HG02884 (cell line): ENCODE measurements at regions not wholly inside any gene's neighbourhood (a gene's known extent, or its start where the extent isn't known, plus 50 kb on each side); places are given as distances from the start of the nearest gene placed in this dataset.
"Not testable (repeated sequence)": the region's sequence is repeated elsewhere in the genome, so short reads cannot be mapped to it uniquely, and the experiment has no call there.

Experiments
- ATAC-seq: cut with Tn5 transposase; IDR thresholded peaks from one replicate; pipeline ENCODE4 v1.9.1; 2021; ENCODE audit warnings: mild to moderate bottlenecking, moderate library complexity; ENCODE audit not compliant: unreplicated experiment

DNA sequence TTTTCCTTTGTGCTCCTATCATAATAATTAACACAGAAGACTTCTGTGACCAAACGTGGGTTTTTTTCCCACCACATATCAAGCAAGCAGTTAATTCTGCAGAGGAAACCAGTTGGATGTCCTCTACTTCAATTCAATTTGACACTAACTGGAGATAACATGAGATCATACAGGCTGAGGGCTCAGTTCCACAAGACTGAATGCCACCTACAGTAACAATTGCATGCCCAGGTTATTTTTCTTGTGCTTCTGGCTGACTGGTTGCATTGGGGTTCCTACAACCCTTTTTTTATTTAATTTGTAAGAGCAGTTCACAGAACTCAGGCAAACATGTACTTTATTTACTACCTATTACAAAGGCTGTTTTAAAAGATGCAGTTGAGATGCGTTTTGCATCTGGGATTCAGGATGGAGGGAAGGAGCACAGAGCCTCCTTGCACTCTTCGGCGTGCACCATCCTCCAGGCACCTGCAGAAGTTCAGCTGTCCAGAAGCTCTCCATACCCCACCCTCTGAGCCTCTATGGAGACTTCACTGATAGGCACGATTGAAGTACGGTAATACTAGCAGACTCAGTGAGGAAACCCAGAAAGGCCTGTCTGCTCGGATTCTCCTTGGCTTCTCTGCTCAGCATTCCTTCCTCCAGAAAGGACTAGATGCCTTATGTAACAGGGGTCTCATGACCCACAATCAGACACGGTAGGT lies 425.2 kb upstream of the CDH9 start:
- no peak for ATAC-seq

DNA sequence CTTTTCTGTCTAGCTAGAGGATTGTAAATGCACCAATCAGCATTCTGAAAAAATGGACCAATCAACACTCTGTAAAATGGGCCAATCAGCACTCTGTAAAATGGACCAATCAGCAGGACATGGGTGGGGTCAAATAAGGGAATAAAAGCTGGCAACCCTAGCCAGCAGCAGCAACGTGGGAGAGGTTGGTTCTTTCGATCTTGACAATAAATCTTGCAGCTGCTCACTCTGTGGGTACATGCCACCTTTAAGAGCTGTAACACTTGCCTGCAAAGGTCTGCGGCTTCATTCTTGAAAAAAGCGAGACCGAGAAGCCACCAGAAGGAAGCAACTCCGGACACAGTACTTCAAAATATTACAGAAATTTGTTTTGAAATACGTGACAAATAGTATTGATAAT lies 424.6 kb upstream of the CDH9 start:
- ATAC-seq, result no peak

DNA sequence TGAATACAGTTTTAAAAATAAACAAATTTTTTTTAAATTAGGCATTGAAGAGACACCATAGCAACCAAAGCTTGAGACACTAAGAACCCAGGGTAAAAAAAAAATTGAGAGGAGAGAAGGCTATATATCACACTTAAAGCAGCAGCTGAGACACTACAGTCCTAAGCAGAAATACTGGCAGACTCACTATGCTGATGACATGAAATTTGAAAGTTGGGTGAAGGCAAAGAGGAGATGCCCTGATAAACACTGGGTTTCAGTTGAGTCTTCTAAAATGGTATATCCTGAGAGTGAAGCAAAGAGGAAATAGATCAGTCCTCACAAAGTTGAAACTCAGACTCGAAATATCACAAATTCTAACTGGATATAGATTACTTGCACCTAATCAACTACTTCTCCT lies 419.9 kb upstream of the CDH9 start:
- ATAC-seq, result no peak

DNA sequence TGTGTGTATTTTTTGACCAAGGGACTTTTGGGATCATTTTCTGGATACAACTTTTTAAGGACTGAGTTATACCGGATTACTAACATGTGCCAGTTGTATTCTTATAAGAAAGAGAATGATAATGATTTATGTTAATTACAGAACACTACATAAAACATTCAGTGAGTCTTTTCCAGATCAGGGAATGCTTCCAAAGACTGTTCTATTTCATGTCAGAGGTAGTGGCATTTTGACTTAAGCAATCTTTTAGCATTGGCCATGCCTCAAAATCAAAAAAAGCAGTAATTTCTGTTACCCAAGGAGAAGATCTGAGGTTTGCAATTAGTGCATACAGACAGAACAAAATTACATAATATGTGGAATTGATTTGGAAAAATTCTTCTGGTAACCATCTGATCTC lies 413.0 kb upstream of the CDH9 start:
- no peak for ATAC-seq

DNA sequence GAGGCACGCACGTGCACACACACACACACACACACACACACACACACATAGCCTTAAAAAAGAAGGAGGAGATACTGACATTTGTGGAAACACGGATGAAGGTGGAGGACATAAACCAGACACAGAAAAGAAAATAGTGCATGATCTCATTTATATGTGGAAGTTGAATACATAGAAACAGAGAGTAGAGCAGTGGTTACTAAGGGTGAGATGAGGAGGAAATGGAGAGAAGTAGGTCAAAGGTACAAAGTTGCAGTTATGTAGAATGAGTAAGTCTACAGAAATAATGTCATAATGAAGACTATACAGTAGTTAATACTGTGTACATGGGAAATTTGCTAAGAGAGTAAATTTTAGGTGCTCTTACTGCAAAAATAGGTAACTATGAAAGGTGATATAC lies 412.2 kb upstream of the CDH9 start:
- no peak for ATAC-seq

DNA sequence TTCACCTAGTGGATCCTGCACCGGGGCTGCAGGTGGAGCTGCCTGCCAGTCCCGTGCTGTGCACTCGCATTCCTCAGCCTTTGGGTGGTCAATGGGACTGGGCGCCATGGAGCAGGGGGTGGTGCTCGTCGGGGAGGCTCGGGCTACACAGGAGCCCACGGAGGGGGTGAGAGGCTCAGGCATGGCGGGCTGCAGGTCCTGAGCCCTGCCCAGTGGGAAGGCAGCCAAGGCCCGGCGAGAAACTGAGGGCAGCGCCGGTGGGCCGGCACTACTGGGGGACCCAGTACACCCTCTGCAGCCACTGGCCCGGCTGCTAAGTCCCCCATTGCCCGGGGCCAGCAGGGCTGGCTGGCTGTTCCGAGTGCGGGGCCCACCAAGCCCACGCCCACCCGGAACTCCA lies 401.0 kb upstream of the CDH9 start:
- ATAC-seq, result not testable (repeated sequence)

DNA sequence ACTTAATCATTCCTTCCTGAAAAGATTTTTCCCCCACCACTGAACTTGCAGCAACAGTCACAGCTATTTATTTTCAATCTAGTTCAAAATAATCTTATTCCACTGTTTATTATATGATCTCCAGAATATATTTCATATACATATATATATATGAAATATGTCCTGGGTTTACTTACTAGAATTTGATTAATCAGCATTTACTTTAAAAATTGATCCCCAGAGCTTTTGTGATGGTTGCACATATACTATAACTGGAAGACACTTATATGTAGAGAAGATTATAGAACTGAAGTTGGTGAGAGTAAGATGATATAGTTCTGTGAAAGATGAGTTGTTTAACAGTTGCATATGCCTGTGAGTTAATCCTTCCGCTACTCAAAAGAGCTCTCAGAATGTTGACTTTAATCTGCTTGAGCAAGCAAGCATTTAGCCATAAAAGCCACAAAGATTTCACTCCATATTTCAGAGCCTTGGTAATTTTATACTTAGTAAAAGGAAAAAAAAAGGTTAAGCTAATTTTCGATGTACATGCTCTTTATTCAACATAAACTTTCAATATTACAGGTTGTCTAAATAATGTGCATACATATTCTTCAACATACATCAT lies 399.3 kb upstream of the CDH9 start:
- no peak for ATAC-seq

DNA sequence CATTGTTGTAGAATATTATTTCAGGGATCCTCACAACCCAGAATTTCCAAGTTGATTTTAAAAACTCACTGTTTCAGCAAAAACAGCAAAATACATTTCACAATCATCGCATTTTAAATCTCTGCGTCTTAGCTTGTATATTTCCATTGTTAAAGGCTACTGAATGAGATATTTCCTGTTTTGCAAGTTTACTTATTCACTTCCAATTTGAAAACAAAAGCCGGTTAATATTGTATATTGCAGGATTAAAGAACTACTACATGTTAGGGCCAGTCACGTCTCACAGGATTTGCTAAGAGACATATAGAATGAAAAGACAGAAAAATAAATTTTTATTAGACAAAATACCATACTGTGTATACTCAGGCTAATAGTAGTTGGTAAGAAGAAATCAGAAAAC lies 395.9 kb upstream of the CDH9 start:
- ATAC-seq, result no peak

DNA sequence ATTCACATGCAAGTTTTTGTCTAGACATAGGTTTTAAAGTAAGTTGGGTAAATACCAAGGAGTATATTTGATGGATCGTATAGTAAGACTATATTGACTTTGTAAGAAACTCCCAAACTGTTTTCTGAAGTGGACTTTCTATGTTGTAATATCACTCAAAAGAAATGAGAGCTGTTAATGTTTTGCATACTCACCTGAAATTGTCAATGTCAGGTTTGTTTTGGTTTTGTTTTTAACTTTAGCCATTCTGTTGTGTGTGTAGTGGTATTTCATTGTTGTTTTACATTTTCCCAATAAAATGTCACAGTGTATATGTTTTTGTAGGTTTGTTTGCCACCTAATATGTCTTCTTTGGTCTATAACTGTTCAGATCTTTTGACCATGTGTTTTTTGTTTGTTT lies 375.7 kb upstream of the CDH9 start:
- ATAC-seq, result no peak

DNA sequence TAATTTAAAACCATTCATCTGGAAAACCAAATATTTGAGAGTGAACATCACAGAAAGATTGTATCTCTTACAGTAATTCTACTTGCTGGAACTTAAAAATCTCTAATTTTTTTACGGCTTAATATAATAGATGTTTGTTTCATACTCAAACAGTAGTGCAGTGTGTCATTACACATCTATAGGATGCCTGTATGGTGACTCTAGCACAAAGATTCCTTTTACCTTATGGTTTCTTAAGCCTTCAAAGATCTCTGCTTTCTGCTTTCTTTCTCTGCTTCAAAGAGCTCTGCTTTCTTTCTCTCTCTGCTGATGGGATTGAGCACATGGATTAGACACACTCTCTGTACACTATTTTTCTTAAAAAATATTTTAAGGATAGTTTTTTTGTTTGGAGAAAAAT lies 374.0 kb upstream of the CDH9 start:
- ATAC-seq, result no peak

DNA sequence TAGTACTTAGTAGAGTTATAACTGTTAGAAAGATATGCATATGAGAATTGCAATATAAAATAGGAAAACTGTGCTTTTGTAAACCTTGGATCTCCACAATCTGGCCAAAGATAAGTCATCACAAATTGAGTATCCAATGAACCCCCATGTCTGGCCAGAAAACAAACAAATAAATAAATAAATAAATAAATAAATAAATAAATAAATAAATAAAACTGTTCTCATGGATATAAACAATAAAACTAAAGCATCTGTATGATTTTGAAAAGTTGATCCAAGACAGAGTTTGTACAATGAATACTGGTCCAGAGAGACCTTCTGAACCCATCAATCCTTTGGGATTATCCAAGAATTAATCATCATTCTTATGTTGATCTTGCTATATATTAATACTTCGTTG lies 367.6 kb upstream of the CDH9 start:
- no peak for ATAC-seq

DNA sequence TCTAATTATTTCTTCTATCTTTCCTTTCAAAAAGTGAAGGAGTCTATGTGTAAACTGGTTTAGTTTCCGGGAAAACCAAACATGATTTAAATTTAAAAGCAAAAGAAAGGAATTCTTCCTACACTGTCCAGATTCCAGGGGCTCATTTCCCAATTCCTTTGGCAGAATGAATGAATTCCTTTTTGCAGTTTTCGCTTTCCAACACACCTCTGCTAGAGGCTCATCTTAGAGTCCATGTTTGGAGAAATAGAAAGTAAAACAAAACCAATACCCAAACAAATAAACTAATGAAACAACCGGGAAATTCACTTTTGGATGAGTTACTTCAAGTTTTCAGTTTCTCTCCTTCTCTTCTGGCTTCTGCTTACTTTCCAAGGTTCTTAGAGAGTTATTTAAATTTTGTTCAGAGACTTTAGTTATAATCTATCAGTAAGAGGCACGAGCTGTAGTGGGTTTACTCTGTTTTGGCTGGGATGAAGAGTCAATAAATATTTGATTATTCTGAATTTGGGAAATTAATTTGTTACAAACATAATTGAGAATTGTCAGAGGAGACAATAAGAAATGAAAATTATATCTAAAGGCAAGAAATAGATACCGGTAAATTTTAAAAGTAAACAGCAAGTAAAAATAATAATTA lies 365.0 kb upstream of the CDH9 start:
- ATAC-seq, result no peak

DNA sequence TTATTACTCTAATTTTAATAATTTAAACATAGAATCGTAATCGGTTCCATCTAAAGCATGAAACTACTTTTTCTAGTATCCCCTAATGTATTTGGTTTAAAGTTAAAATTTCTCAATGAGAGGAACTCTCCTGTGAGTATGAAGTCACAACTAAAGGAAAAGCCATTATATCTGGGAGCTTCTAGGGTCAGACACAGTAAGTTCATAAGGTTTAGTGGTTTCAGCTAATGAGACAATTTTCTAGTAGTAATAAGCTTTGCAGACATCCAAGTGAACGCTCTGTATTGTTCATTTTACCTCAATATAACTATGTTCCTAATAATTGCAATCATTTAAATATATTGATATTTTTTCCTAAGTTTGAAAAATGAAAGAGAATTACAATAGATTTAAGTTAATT lies 364.4 kb upstream of the CDH9 start:
- ATAC-seq, result no peak

DNA sequence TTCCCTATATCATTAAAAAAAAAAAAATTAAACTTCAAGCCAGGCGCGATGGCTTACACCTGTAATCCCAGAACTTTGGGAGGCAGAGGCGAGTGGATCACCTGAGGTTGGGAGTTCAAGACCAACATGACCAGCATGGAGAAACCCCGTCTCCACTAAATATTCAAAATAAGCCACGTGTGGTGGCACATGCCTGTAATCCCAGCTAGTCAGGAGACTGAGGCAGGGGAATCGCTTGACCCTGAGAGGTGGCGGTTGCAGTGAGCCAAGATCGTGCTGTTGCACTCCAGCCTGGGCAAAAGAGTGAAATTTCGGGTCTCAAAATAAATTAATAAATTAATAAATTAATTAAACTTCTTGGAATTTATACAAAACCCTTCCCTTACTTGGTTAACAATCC lies 358.6 kb upstream of the CDH9 start:
- no peak for ATAC-seq

DNA sequence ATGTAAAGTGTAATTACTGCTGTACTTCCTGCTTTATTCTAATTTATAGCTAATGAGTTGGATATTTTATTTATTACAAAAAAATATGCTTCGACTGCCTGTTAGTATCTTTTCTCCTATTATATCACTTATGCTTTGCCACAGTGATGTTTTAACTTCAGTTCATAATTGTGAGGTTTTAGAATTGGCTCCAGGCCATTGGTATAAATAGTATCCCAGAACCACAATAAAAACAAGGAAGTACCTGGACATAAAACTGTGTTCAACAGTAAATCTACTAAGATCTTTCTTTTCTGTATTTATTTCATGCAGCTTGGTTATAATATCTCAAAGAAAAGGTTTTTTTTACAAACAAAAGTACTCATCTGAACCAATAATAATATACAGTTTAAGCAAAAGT lies 354.3 kb upstream of the CDH9 start:
- ATAC-seq, result no peak

DNA sequence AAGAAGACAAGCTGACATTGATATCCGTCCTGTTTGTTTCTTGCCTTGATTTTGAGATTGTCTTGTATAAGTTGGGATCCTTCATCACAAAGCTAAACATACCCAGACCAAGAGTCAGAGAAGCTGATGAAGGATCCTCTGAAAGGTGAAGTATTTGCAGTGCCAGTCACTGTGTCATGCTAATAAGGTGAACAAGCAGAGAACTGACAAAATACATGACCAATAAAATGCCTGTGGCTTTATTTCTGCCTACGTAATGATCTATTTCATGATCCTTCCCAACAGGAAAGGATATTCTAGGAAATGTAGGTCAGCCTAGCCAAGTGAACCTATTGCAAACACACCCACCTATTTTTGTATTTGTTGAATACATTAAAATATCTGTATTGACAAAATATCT lies 351.3 kb upstream of the CDH9 start:
- no peak for ATAC-seq

DNA sequence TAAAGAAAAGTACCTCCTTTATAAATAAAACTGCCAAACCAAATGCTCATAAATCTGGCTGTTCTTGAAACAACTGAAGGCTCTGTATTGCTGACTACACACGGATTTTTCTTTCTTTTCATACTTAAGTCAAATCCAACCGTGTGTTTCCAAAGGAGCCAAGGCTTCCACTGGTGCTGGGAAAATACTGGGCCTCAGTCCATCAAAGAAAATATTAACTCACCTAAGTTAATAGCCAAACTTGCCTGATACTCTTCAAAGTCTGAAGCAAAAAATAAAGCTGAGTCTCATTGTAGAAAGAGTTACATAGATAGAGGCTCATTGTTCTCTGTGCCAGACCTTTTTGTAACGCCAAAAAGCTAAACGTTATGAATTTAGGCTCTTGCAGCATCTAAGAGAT lies 350.4 kb upstream of the CDH9 start:
- no peak for ATAC-seq

DNA sequence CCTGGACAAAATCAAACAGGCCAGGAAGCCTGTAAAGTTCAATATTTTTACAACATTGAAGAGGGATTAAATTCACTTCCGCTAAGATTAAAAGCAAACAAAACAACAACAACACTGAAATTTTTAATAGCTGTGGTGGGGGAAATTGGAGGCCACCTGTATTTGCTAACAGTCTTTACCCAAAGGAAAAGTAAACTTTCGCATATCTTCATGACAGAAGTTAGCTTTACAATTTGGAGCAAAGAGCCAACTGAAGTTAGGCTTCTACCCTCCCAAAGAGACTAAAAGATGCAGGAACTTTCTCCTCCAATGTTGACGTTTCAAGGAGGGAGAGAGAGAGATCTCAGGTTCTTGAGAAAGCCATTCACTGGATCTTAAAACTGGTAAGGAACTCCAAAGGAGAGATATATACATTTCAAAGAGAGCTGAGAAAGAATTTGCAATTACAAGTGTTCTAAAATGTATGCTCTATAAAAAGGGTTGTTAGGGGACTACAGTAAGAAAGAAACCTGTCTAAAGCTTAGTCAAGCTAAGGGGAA lies 349.2 kb upstream of the CDH9 start:
- ATAC-seq, result no peak

DNA sequence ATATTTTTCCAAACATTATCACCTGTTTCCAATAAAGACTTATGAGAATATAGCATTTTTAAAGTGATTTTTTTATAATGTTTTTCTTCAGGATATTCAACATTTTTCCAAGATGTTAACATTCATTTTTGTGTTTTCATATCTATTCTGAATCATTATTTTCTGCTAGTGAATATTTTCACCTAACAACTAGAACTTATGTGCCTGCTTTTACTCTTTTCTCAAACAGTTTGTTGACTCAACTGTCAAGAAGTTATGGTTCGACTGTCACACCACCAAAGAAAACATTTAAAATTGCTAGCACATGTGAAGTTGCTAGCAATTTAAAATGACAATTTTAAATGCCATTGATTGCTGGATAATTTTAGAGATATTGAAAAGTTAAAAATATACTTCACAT lies 343.3 kb upstream of the CDH9 start:
- ATAC-seq, result no peak

DNA sequence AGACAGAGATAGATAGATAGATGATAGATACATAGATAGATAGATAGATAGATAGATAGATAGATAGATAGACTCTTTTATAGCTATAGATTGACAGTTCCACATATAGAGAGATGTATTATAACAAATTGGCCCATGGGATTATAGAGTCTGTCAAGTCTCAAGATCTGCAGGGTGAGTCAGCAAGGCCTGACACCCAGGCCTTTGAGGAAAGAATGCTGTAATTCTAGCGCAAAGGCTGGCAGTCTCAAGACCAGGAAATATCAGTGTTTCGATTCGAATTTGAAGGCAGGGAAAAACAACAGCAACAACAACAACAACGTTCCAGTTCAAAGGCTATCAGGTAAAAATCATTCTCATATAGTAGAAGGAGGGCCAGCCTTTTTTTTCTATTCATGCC lies 339.2 kb upstream of the CDH9 start:
- no peak for ATAC-seq

DNA sequence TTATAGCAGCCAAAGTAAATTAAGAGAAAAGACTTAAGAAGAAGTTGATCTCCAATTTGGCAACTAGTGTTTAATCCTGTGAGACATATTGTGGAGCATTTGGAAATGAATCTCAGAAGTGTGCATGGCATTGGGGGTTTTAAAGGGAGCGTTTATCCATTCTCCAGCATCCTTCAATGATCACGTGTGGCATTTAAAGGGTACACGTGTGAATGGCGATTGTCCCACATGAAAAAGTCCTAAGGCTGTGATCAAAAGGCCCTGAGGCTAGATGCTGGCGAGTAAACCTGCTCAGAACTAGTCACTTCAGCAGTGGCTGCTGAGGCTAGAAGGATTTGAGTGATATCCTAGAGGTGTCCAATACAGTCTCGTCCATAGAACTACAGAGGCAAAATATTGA lies 315.6 kb upstream of the CDH9 start:
- no peak for ATAC-seq

DNA sequence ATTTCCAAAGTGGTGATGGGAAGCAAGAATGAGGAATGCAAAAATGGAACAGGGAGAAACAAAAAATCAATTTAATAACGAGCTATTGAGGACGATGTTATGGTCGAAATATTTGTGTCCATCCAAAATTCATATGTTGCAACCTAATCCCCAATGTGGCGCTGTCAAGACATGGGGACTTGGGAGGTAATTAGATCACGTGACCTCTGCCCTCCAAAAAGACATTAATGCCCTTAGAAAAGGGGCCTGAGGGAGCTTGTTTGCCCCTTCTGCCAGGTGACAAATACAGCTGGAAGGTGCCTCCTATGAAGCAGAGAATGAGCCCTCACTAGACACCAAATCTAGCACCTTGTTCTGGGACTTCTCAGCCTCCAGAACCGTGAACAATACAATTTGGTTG lies 315.2 kb upstream of the CDH9 start:
- ATAC-seq, result no peak
